Progenitor cell of endocrine pancreas (in vitro differentiated cells): ENCODE measurements at regions not wholly inside any gene's neighbourhood (a gene's known extent, or its start where the extent isn't known, plus 50 kb on each side); places are given as distances from the start of the nearest gene placed in this dataset.

Experiments
- DNase-seq: peaks from one replicate; pipeline ENCODE4 v3.0.0; 2021; ENCODE audit warnings: low spot score; ENCODE audit not compliant: unreplicated experiment
- H3K27ac Mint-ChIP-seq: 2 replicates; pipeline ENCODE4 v1.8.0; 2021; ENCODE audit warnings: mild to moderate bottlenecking, moderate library complexity, mixed read lengths
- H3K27me3 Mint-ChIP-seq: 2 replicates; pipeline ENCODE4 v1.8.0; 2021; ENCODE audit warnings: mixed read lengths
- H3K36me3 Mint-ChIP-seq: 2 replicates; pipeline ENCODE4 v1.8.0; 2022; ENCODE audit warnings: mixed read lengths; ENCODE audit not compliant: insufficient read depth
- H3K4me1 Mint-ChIP-seq: 2 replicates; pipeline ENCODE4 v1.8.0; 2021; ENCODE audit warnings: low read depth, mixed read lengths
- H3K4me3 Mint-ChIP-seq: 2 replicates; pipeline ENCODE4 v1.8.0; 2021; ENCODE audit warnings: low read depth, mild to moderate bottlenecking, moderate library complexity, mixed read lengths
- H3K9me3 Mint-ChIP-seq: 2 replicates; pipeline ENCODE4 v1.8.0; 2021; ENCODE audit warnings: low read depth, mixed read lengths
- CTCF ChIP-seq: fragments of 200-600 bp; sonication (generic); IDR thresholded peaks from one replicate; pipeline ENCODE4 v1.5.0; 2021; ENCODE audit warnings: antibody characterized with exemption, mild to moderate bottlenecking; ENCODE audit not compliant: unreplicated experiment

DNA sequence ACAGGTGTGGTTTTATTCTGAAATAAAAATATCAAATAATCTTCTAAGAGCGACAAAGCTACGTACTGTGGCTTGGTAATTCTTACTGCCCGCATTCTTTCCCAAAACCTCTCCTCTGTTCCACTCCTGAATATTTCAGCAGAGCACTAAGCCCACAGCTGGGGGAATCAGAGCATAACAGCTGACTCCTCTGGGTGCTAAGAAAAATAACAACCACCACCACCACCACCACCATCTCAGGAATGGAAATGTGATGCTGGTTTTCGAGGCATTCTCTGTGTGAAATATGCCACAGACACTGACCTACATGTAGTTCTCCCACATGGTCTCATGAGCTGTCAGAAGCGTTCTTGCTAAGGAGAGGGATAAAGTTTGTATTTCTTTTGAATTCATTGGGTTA is 183.7 kb downstream of the BMP4 start:
- no peaks in the 10 kb centered on the region for H3K36me3 Mint-ChIP-seq
- H3K27ac Mint-ChIP-seq = no peak overlapping the region
- peaks cover 13% of the 10 kb centered on the region for H3K27me3 Mint-ChIP-seq
- DNase-seq = no peak
- H3K4me3 Mint-ChIP-seq = no peak overlapping the region
- TF ChIP-seq CTCF = no peak
- H3K4me1 Mint-ChIP-seq = no peaks in the 10 kb centered on the region
- H3K9me3 Mint-ChIP-seq = peaks cover 3% of the 10 kb centered on the region

DNA sequence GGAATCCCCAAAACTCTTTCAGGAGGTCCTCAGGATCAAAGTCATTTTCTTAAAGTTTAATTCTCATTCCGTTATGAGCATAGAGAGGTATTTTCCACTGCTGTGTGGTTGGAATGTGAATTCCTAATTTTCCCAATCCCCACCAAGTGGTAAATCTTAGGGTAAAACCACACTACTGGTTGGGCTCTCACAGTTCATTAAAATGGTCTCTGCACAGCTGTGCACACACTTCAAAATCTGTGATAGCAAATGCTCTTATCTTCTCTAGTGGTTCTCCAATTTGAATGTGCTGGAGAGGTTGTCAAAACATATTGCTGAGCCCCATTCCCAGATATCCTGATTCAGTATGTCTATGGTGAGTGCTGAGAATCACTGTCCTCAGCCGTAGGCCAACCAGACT is 189.1 kb downstream of the BMP4 start:
- no peaks in the 10 kb centered on the region for H3K36me3 Mint-ChIP-seq
- no peak for DNase-seq
- no peak overlapping the region for H3K27ac Mint-ChIP-seq
- peaks cover 10% of the 10 kb centered on the region for H3K27me3 Mint-ChIP-seq
- no peaks in the 10 kb centered on the region for H3K9me3 Mint-ChIP-seq
- H3K4me3 Mint-ChIP-seq = no peak overlapping the region
- TF ChIP-seq CTCF = no peak
- H3K4me1 Mint-ChIP-seq = peaks cover 7% of the 10 kb centered on the region

DNA sequence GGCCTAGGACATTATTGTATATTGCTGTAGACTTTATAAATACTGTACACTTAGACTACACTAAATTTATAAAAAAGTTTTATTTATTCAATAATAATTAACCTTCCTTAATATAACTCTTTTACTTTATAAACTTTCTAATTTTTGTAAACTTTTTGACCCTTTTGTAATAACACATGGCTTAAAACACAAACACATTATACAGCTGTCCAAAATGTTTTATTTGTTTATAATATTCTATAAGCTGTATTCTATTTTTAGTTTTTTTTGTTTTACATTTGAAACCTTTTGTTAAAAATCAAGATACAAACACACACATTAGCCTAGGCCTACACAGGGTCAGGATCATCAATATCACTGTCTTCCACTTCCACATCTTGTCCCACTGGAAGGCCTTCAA is 190.0 kb downstream of the BMP4 start:
- Mint-ChIP-seq H3K27ac (no peak overlapping the region), H3K4me3 (no peak overlapping the region), H3K9me3 (peaks cover 5% of the 10 kb centered on the region), H3K4me1 (peaks cover 7% of the 10 kb centered on the region), H3K36me3 (no peaks in the 10 kb centered on the region), H3K27me3 (peaks cover 10% of the 10 kb centered on the region)
- DNase-seq = no peak
- no peak for TF ChIP-seq CTCF

DNA sequence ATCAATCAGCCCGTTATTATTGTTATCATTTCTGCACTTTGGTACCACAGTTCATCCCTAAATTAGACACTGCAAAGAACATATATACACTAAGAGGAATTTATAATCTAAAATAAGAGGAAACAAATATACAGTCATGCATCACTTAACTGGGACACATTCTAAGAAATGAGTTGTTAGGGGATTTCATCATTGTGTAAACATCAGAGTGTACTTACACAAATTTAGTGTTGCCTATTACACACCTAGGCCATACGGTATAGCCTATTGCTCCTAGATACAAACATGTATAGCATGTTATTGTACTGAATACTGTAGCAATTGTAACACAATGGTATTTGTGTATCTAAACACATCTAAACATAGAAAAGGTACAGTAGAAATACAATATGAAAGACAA is 190.5 kb downstream of the BMP4 start:
- Mint-ChIP-seq H3K27me3 (peaks cover 10% of the 10 kb centered on the region), H3K4me3 (no peak overlapping the region), H3K27ac (no peak overlapping the region), H3K4me1 (peaks cover 7% of the 10 kb centered on the region), H3K36me3 (no peaks in the 10 kb centered on the region), H3K9me3 (peaks cover 7% of the 10 kb centered on the region)
- no peak for DNase-seq
- TF ChIP-seq CTCF = no peak

DNA sequence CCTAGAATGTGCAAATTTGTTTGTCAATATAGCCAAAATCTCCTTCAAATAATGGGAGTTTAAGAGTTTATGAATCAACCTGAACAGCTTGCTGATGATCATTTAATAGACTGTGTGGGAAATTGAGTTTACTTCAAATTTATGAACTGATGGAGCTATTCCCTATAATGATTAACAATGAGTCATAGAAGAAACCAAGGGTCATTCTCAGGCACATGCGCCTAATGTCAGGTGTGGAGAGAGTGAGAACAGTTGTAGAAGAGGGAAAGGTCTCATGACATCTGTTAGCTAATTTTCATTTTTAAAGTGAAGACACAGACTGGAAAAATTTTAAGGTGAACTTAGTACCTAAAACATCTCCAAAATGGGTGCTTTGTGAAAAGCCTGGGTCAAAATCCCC is 191.8 kb downstream of the BMP4 start:
- no peaks in the 10 kb centered on the region for H3K36me3 Mint-ChIP-seq
- H3K27me3 Mint-ChIP-seq = peaks cover 10% of the 10 kb centered on the region
- no peak for DNase-seq
- TF ChIP-seq CTCF = no peak
- H3K9me3 Mint-ChIP-seq = peaks cover 7% of the 10 kb centered on the region
- peaks cover 7% of the 10 kb centered on the region for H3K4me1 Mint-ChIP-seq
- no peak overlapping the region for H3K4me3 Mint-ChIP-seq
- no peak overlapping the region for H3K27ac Mint-ChIP-seq
